CD4-positive, CD25-positive, alpha-beta regulatory T cell (primary cell): ENCODE measurements at regions not wholly inside any gene's neighbourhood (a gene's known extent, or its start where the extent isn't known, plus 50 kb on each side); places are given as distances from the start of the nearest gene placed in this dataset.
A peak's percentile ranks its signal among the peaks of the same experiment; 100 is the strongest.

Experiments used
- ATAC-seq, 2 donors: fragments of 150-1000 bp; cut with Tn5 transposase; one replicate each; pipeline ENCODE4 v1.10.0; 2021; ENCODE audit warnings: low read depth in 2 of 2, moderate number of reproducible peaks in 2 of 2, moderate library complexity in 1 of 2
- DNase-seq, 3 donors: peaks; one replicate each; pipeline versions ENCODE4 v3.0.0 to v3.0.0-alpha.2; 2012 to 2022; ENCODE audit warnings: mixed read lengths in 1 of 3
- H3K27ac ChIP-seq: one replicate; pipeline ENCODE4 v1.7.0; 2013; ENCODE audit warnings: mild to moderate bottlenecking, low read length; ENCODE audit not compliant: insufficient read depth, poor library complexity, severe bottlenecking
- H3K27me3 ChIP-seq: one replicate; pipeline ENCODE4 v1.7.0; 2013; ENCODE audit warnings: low read length; ENCODE audit not compliant: control insufficient read depth, insufficient read depth
- H3K36me3 ChIP-seq: one replicate; pipeline ENCODE4 v1.7.0; 2013; ENCODE audit warnings: mild to moderate bottlenecking, low read length, moderate library complexity; ENCODE audit not compliant: control insufficient read depth, insufficient read depth
- H3K4me1 ChIP-seq: 2 replicates; pipeline ENCODE4 v1.7.0; 2013; ENCODE audit warnings: mild to moderate bottlenecking, low read length; ENCODE audit not compliant: insufficient read depth, control insufficient read depth, poor library complexity, severe bottlenecking
- H3K4me3 ChIP-seq: one replicate; pipeline ENCODE4 v1.7.0; 2013; ENCODE audit warnings: low read depth, mild to moderate bottlenecking, low read length, moderate library complexity
- H3K9me3 ChIP-seq, 2 experiments: 1 replicate in 1 of 2; 2 replicates in 1 of 2; pipeline ENCODE4 v1.7.0; 2013; ENCODE audit warnings: low read length in 2 of 2, mild to moderate bottlenecking in 1 of 2, moderate library complexity in 1 of 2; ENCODE audit not compliant: control insufficient read depth in 2 of 2
- H3K27ac Mint-ChIP-seq, 3 donors: one replicate each; pipeline ENCODE4 v1.8.0; 2020 to 2022; ENCODE audit warnings: mild to moderate bottlenecking in 3 of 3, mixed read lengths in 3 of 3, moderate library complexity in 2 of 3
- H3K27me3 Mint-ChIP-seq: one replicate; pipeline ENCODE4 v1.8.0; 2022; ENCODE audit warnings: mild to moderate bottlenecking, mixed read lengths
- H3K36me3 Mint-ChIP-seq: one replicate; pipeline ENCODE4 v1.8.0; 2020; ENCODE audit warnings: mixed read lengths
- H3K4me1 Mint-ChIP-seq, 4 donors: one replicate each; pipeline ENCODE4 v1.8.0; 2020 to 2022; ENCODE audit warnings: mixed read lengths in 4 of 4, mild to moderate bottlenecking in 1 of 4
- H3K4me3 Mint-ChIP-seq, 4 donors: one replicate each; pipeline ENCODE4 v1.8.0; 2020 to 2022; ENCODE audit warnings: mild to moderate bottlenecking in 4 of 4, mixed read lengths in 4 of 4, moderate library complexity in 3 of 4
- H3K9me3 Mint-ChIP-seq, 7 donors: one replicate each; pipeline ENCODE4 v1.8.0; 2020 to 2022; ENCODE audit warnings: mixed read lengths in 7 of 7, mild to moderate bottlenecking in 3 of 7, moderate library complexity in 2 of 7

DNA sequence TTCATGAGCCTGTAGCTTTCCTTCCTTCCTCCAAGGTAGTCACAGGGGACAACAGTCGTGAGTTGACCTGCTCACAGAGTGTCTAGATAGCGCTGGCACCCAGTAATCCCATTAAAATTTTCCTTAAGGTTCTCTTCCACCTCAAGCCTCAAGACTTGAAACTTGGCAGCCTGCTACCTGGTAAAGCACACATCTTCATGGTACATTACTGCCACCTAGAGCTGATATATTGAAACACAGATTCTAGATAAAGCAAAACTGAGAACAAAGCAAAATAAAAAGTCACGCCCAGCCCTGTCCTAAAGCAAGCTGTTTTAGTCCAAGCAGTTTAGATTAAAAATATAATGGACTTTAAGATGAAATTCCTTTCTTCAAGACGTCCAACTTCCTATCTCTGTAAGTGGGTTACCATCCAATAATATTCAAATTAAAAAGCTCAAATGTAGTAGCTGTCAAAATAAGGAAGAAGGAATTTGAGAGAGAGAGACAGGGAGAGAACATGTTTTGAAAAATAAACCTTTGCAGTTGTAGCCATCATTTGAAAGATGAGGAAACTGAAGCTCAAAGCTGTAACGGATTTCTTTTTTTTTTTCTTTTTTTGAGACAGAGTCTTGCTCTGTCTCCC is 50.7 kb upstream of the CD83 start:
- Histone ChIP-seq H3K27me3 (peaks cover 15% of the 10 kb centered on the region), H3K4me1 (peaks cover 5% of the 10 kb centered on the region), H3K9me3 (peaks cover 0 to 4% of the 10 kb centered on the region in 2 experiments), H3K36me3 (no peaks in the 10 kb centered on the region), H3K27ac (no peak overlapping the region), H3K4me3 (no peak overlapping the region)
- Mint-ChIP-seq H3K4me1 (peaks cover 0 to 4% (median 3%) of the 10 kb centered on the region in 4 donors), H3K27ac (no peak overlapping the region), H3K27me3 (peaks cover 28% of the 10 kb centered on the region), H3K4me3 (peak overlapping the region in 1 of 4 donors; percentile 39), H3K9me3 (peaks cover 0 to 9% (median 1%) of the 10 kb centered on the region in 7 donors), H3K36me3 (no peaks in the 10 kb centered on the region)
- peak; percentile 73 to 75 for ATAC-seq
- DNase-seq = peak in 2 of 3 donors; percentile 49 to 73

DNA sequence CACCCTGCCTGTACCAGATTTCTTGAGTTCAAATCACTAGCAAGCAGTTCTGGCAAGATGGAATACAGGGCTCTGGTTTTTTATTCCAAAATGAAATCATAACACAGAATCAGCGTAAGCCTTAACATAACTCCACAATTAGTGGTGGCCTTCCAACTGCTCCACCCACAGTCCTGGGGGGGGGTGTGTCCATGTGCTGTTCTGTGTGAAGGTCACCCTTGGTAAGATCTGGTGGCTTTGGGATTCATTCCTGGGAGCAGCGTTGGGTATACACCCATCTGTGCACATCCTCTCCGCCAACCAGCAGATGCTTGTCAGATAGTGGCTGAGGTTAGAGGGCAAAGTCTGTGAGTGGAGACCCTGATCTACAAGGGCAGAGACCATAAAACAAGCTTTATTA is 49.9 kb upstream of the CD83 start:
- H3K27me3 Mint-ChIP-seq = peaks cover 22% of the 10 kb centered on the region
- peaks cover 0 to 1% (median under 1%) of the 10 kb centered on the region in 7 donors for H3K9me3 Mint-ChIP-seq
- Histone ChIP-seq H3K9me3 (no peaks in the 10 kb centered on the region), H3K4me1 (peaks cover 5% of the 10 kb centered on the region), H3K36me3 (no peaks in the 10 kb centered on the region), H3K4me3 (no peak overlapping the region), H3K27me3 (peaks cover 7% of the 10 kb centered on the region), H3K27ac (no peak overlapping the region)
- DNase-seq (no peak), ATAC-seq (no peak)
- peak overlapping the region in 1 of 3 donors; percentile 5 for H3K27ac Mint-ChIP-seq
- peaks cover 0 to 4% (median 3%) of the 10 kb centered on the region in 4 donors for H3K4me1 Mint-ChIP-seq
- no peaks in the 10 kb centered on the region for H3K36me3 Mint-ChIP-seq
- no peak overlapping the region for H3K4me3 Mint-ChIP-seq
